ENCODE measurements at regions not wholly inside any gene's neighbourhood (a gene's known extent, or its start where the extent isn't known, plus 50 kb on each side); places are given as distances from the start of the nearest gene placed in this dataset.

DNA sequence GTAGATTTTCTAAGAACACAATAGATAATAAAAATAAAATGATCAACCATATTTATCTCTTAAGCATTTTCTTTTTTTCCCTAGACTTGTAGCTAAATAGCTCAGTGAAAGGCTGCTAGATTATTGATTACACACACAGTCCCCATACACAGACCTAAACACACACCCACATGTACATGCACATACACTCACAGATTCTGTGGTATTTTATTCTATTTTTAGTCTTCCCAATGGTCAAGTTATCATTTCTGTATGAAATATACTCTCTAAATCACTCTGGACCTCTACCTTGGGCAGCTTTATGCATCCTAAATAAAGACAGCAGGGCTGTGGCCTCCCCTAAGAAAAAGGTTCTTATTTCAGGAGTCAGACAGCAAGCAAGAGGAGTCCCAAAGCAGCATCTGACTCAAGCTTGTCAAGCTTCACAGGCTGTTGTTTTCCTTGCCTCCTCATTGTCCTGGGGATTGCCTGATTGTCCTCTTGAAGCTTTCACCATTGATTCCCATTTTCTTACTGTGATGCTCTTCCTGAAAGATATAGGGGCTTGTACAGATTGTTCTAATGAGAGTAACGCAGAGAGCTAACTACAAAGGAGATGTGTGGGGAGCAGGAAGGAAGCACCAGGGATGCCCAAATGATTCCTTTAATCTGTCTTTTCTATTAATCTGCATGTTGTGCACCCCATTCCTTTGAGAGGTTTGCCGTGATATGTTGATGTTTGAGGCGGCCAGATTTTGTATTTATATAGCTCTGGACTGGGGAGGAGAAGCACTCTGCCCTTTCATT lies 986.5 kb downstream of the PCDH17 start:
- no peak for DNase-seq (ENCODE audit: extremely low read depth, insufficient read length)
- no peak overlapping the region for H3K4me3 ChIP-seq (replicated peaks; ENCODE audit: low read depth, low read length)
- TF ChIP-seq, protein P1, sequence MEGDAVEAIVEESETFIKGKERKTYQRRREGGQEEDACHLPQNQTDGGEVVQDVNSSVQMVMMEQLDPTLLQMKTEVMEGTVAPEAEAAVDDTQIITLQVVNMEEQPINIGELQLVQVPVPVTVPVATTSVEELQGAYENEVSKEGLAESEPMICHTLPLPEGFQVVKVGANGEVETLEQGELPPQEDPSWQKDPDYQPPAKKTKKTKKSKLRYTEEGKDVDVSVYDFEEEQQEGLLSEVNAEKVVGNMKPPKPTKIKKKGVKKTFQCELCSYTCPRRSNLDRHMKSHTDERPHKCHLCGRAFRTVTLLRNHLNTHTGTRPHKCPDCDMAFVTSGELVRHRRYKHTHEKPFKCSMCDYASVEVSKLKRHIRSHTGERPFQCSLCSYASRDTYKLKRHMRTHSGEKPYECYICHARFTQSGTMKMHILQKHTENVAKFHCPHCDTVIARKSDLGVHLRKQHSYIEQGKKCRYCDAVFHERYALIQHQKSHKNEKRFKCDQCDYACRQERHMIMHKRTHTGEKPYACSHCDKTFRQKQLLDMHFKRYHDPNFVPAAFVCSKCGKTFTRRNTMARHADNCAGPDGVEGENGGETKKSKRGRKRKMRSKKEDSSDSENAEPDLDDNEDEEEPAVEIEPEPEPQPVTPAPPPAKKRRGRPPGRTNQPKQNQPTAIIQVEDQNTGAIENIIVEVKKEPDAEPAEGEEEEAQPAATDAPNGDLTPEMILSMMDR (IDR thresholded peaks at IDR 0.05; ENCODE audit: insufficient read depth, low read length, poor library complexity, severe bottlenecking), result no peak
- H3K27me3 ChIP-seq (replicated peaks; ENCODE audit: control insufficient read depth, insufficient read depth, low read length), result no peaks in the 10 kb centered on the region
- no peaks in the 10 kb centered on the region for H3K36me3 ChIP-seq (ENCODE audit: control insufficient read depth, insufficient read depth, low read length)

DNA sequence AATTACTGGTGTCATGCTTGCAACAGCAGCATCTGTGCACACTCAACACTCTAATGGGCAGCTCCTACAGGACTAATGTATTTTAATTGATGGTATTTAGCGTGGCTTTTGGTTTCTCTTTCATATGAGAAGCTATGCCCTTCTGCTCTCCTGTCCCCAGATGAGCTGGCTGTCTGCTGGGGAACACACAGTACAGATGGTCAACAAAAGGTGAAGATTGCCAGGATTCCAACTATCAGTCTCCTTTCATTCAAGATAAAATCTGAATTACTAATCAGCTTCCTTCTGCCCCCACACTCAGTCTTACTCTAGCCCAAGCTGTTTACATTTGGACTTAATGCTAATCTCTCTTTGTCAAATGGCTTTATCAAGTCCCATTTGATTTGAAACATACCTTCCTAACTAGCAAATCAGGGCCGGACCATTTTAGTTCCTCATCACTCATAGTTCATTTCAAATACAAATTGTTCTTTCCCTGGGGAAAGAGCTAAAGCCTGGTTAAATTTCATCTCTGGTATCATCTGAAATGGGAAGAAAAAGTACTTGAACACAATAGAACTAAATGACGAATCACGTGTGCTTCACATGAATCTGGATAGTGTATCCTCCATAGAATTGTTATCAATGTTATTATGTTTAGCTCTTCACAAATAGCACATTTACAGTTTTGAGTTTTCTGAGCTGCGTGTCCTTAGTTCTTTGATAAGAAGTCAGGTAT lies 988.0 kb downstream of the PCDH17 start:
- Histone ChIP-seq H3K36me3 (ENCODE audit: control insufficient read depth, insufficient read depth, low read length) (no peaks in the 10 kb centered on the region), H3K4me3 (replicated peaks; ENCODE audit: low read depth, low read length) (no peak overlapping the region), H3K27me3 (replicated peaks; ENCODE audit: control insufficient read depth, insufficient read depth, low read length) (no peaks in the 10 kb centered on the region)
- TF ChIP-seq, protein P1 (IDR thresholded peaks at IDR 0.05; ENCODE audit: insufficient read depth, low read length, poor library complexity, severe bottlenecking), result no peak
- no peak for DNase-seq (ENCODE audit: extremely low read depth, insufficient read length)

DNA sequence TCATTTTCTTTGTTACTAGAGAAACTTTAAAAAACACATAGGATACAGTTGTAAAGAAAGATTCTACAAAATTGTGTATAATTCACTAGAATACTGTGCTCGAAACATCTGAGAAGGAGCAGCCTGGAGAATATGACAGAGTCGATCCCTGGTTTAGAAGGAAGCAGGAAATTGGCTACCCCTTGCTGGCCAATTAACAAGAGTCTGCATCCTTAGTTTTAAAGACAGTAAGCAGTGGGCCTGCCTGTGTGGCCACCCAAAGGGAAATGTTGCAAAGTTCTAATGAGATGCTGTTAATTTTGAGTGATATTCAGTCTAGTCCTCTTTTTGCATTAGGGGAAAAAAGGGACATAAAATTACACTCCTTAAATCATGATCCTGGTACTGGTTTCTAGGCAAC lies 988.6 kb downstream of the PCDH17 start:
- no peaks in the 10 kb centered on the region for H3K36me3 ChIP-seq (ENCODE audit: control insufficient read depth, insufficient read depth, low read length)
- DNase-seq (ENCODE audit: extremely low read depth, insufficient read length), result no peak
- TF ChIP-seq, protein P1 (IDR thresholded peaks at IDR 0.05; ENCODE audit: insufficient read depth, low read length, poor library complexity, severe bottlenecking), result no peak
- no peak overlapping the region for H3K4me3 ChIP-seq (replicated peaks; ENCODE audit: low read depth, low read length)
- H3K27me3 ChIP-seq (replicated peaks; ENCODE audit: control insufficient read depth, insufficient read depth, low read length), result no peaks in the 10 kb centered on the region

DNA sequence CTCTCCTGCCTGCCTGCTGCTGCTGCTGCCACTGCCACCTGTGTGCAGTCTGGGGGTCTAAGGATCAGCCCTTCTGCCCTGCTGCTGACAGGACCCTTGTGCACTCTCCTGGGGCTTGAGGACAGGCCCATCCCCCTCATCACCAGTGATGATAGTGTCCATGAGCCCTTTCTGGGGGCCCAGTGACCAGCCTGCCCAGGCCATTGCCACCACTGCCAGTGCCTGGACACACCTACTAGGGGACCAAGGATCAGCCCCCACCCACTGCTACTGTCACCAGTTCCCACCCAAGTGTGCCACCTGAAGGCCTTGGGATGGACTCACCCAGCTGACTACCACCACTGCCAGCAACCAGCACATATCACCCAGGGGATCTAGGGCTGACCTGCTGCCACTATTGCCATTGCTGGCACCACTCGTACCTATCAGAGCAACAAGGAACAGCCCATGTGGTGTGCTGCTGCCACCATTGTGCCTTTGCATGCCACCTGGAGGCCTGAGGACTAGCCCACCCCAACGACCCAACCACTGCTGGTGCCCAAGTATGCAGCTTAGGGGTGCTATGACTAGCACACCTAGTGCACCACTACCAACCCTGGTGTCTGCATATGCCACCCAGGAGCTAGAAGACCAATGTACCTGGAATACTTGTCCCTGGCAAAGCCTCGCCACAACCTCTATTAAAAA lies 994.3 kb downstream of the PCDH17 start:
- TF ChIP-seq, protein P1 (IDR thresholded peaks at IDR 0.05; ENCODE audit: insufficient read depth, low read length, poor library complexity, severe bottlenecking), result no peak
- Histone ChIP-seq H3K4me3 (replicated peaks; ENCODE audit: low read depth, low read length) (no peak overlapping the region), H3K36me3 (ENCODE audit: control insufficient read depth, insufficient read depth, low read length) (no peaks in the 10 kb centered on the region), H3K27me3 (replicated peaks; ENCODE audit: control insufficient read depth, insufficient read depth, low read length) (no peaks in the 10 kb centered on the region)
- no peak for DNase-seq (ENCODE audit: extremely low read depth, insufficient read length)

DNA sequence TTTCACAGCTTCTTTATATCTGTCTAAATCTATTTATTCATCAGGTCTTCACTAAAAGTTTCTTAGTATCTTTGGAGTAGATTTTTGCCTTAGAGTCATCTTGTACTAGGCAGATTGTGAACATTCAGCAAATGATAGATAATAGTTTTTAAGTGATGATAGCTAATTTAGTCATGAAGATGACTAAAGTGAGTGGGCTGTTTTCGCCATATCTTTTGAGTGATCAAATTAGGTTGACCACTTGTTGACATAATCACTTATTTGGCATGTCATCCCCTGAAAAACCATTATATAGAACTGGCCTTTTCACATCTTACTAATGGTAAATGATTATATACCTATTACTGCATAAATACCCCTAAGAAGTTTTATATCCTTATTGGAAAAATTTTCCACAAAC lies 999.2 kb downstream of the PCDH17 start:
- DNase-seq (ENCODE audit: extremely low read depth, insufficient read length), result no peak
- TF ChIP-seq, protein P1 (IDR thresholded peaks at IDR 0.05; ENCODE audit: insufficient read depth, low read length, poor library complexity, severe bottlenecking), result no peak
- no peak overlapping the region for H3K4me3 ChIP-seq (replicated peaks; ENCODE audit: low read depth, low read length)
- no peaks in the 10 kb centered on the region for H3K36me3 ChIP-seq (ENCODE audit: control insufficient read depth, insufficient read depth, low read length)
- no peaks in the 10 kb centered on the region for H3K27me3 ChIP-seq (replicated peaks; ENCODE audit: control insufficient read depth, insufficient read depth, low read length)

All from GM06990 (cell line).